ENCODE measurements at regions not wholly inside any gene's neighbourhood (a gene's known extent, or its start where the extent isn't known, plus 50 kb on each side); places are given as distances from the start of the nearest gene placed in this dataset.

DNA sequence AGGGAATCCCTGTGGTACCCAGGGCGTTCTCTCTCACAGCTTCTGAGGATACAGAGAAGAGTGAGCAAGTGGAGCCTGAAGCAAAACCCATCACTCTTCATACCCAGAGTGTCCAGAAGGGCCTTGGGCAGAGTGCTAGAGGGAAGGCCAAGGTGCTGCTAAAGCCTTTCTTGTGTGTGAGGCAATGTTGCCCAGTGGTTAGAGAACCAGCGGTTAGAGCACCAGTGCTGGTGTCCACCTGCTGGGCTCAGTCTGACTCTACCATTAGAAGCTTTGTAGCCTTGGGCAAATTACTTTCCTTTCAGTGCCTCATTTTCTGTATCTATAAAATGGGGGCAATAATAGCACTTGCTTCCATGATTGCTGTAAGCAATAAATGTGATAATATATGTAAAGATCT, 210.5 kb upstream of the SKOR2 start:
- Mint-ChIP-seq H3K27ac (ENCODE audit: unreplicated experiment) (no peak overlapping the region), H3K36me3 (ENCODE audit: insufficient read depth, unreplicated experiment) (no peaks in the 10 kb centered on the region), H3K4me3 (ENCODE audit: low read depth, unreplicated experiment) (no peak overlapping the region), H3K27me3 (ENCODE audit: unreplicated experiment) (peaks cover 54% of the 10 kb centered on the region), H3K4me1 (ENCODE audit: low read depth, unreplicated experiment) (no peaks in the 10 kb centered on the region), H3K9me3 (ENCODE audit: low read depth, unreplicated experiment) (no peaks in the 10 kb centered on the region)
- intact Hi-C loops (cut with micrococcal nuclease; ENCODE audit: unreplicated experiment): no loop called here
- CTCF ChIA-PET: no interaction called here
- BruUV-seq (replicated peaks): no TSS peak
- TF ChIP-seq, protein P1, sequence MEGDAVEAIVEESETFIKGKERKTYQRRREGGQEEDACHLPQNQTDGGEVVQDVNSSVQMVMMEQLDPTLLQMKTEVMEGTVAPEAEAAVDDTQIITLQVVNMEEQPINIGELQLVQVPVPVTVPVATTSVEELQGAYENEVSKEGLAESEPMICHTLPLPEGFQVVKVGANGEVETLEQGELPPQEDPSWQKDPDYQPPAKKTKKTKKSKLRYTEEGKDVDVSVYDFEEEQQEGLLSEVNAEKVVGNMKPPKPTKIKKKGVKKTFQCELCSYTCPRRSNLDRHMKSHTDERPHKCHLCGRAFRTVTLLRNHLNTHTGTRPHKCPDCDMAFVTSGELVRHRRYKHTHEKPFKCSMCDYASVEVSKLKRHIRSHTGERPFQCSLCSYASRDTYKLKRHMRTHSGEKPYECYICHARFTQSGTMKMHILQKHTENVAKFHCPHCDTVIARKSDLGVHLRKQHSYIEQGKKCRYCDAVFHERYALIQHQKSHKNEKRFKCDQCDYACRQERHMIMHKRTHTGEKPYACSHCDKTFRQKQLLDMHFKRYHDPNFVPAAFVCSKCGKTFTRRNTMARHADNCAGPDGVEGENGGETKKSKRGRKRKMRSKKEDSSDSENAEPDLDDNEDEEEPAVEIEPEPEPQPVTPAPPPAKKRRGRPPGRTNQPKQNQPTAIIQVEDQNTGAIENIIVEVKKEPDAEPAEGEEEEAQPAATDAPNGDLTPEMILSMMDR (IDR thresholded peaks at IDR 0.05; ENCODE audit: unreplicated experiment): no peak
- no peak for DNase-seq

DNA sequence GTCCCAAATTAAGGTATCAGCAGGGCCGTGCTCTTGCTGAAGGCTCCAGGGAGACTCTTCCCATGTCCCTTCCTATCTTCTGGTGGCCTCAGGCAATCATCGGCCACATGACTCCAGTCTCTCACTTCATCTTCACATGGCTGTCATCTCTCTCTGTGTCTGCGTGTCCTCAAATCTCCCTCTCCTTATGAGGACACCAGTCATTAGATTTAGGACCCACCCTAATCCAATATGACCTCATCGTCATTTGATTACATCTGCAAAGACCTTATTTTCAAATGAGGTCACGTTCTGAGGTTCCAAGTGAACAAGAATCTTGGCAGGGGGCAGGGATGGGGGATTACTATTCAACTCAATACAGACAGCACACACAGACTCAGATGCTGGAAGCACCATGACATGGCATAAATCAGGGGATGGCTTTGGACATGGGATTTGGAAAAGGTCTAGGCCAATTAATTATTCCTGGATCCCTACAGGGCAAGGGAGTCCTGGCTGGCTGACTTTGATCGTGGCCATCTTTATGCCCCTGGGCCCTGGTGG, 210.0 kb upstream of the SKOR2 start:
- Mint-ChIP-seq H3K4me1 (ENCODE audit: low read depth, unreplicated experiment) (no peaks in the 10 kb centered on the region), H3K36me3 (ENCODE audit: insufficient read depth, unreplicated experiment) (no peaks in the 10 kb centered on the region), H3K9me3 (ENCODE audit: low read depth, unreplicated experiment) (no peaks in the 10 kb centered on the region), H3K27me3 (ENCODE audit: unreplicated experiment) (peaks cover 59% of the 10 kb centered on the region), H3K4me3 (ENCODE audit: low read depth, unreplicated experiment) (no peak overlapping the region), H3K27ac (ENCODE audit: unreplicated experiment) (no peak overlapping the region)
- no peak for DNase-seq
- intact Hi-C loops (cut with micrococcal nuclease; ENCODE audit: unreplicated experiment): no loop called here
- CTCF ChIA-PET: no interaction called here
- TF ChIP-seq, protein P1 (IDR thresholded peaks at IDR 0.05; ENCODE audit: unreplicated experiment): no peak
- BruUV-seq (replicated peaks): no TSS peak

DNA sequence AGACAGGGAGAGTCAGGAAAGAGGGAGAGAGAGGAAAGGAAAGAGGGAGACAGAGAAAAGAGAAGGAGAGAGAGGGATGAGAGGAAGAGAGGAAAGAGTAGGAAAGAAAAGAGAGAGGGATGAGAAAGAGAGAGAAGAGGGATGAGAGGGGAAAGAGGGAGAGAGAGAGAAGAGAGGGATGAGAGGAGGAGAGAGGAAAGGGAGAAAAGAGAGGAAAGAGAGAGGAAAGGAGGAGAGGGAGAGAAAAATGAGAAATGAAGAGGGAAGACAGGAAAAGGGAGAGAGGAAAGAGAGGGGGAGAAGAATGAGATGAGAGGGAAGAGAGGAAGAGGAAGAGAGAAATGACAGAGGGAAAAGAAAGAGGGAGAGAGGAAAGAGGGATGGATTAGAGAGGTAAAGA, 207.0 kb upstream of the SKOR2 start:
- TF ChIP-seq, protein P1 (IDR thresholded peaks at IDR 0.05; ENCODE audit: unreplicated experiment): no peak
- no peak overlapping the region for H3K4me3 Mint-ChIP-seq (ENCODE audit: low read depth, unreplicated experiment)
- no TSS peak for BruUV-seq (replicated peaks)
- CTCF ChIA-PET: no interaction called here
- no peaks in the 10 kb centered on the region for H3K4me1 Mint-ChIP-seq (ENCODE audit: low read depth, unreplicated experiment)
- H3K9me3 Mint-ChIP-seq (ENCODE audit: low read depth, unreplicated experiment): no peaks in the 10 kb centered on the region
- H3K27me3 Mint-ChIP-seq (ENCODE audit: unreplicated experiment): peaks cover 53% of the 10 kb centered on the region
- no peak overlapping the region for H3K27ac Mint-ChIP-seq (ENCODE audit: unreplicated experiment)
- no peak for DNase-seq
- no peaks in the 10 kb centered on the region for H3K36me3 Mint-ChIP-seq (ENCODE audit: insufficient read depth, unreplicated experiment)
- intact Hi-C loops (cut with micrococcal nuclease; ENCODE audit: unreplicated experiment): no loop called here

DNA sequence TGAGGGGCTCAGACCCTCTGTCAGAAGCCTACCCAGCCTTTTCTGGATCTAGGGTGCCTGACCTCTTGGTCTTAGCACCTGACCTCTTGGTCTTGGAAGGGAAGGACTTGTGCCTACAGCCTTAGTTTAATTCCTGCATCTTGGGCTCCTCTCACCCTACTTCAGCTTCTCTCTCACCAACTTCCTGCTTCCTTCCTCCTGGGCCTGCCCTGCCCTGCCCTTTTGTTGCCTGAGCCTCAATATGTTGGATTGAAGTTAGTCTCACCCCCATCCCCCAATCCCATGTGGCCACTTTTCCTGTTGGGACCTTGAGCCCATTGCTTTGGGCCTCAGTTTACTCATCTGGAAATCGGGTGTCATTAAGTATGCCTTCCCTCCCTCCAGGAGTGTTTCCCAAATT, 206.2 kb upstream of the SKOR2 start:
- H3K4me1 Mint-ChIP-seq (ENCODE audit: low read depth, unreplicated experiment): no peaks in the 10 kb centered on the region
- H3K27ac Mint-ChIP-seq (ENCODE audit: unreplicated experiment): no peak overlapping the region
- BruUV-seq (replicated peaks): no TSS peak
- CTCF ChIA-PET: no interaction called here
- TF ChIP-seq, protein P1 (IDR thresholded peaks at IDR 0.05; ENCODE audit: unreplicated experiment): no peak
- H3K27me3 Mint-ChIP-seq (ENCODE audit: unreplicated experiment): peaks cover 59% of the 10 kb centered on the region
- no peak overlapping the region for H3K4me3 Mint-ChIP-seq (ENCODE audit: low read depth, unreplicated experiment)
- no peaks in the 10 kb centered on the region for H3K36me3 Mint-ChIP-seq (ENCODE audit: insufficient read depth, unreplicated experiment)
- no peak for DNase-seq
- intact Hi-C loops (cut with micrococcal nuclease; ENCODE audit: unreplicated experiment): no loop called here
- no peaks in the 10 kb centered on the region for H3K9me3 Mint-ChIP-seq (ENCODE audit: low read depth, unreplicated experiment)

Measured in Calu3 (cell line).